ENCODE measurements at regions not wholly inside any gene's neighbourhood (a gene's known extent, or its start where the extent isn't known, plus 50 kb on each side); places are given as distances from the start of the nearest gene placed in this dataset.

- Histone ChIP-seq H3K4me3 (no peak overlapping the region), H3K4me1 (no peaks in the 10 kb centered on the region), H3K9me3 (no peaks in the 10 kb centered on the region), H3K4me2 (no peak overlapping the region), H3K27ac (no peak overlapping the region)
- POLR2A ChIA-PET, result no interaction called here
- ATAC-seq (no peak), DNase-seq (ENCODE audit: low read depth in 1 of 2, low spot score in 1 of 2) (no peak), FAIRE-seq (no peak)
- CTCF ChIA-PET, result no interaction called here
- 0% methylated on average over 5 of the region's 5 CpGs for WGBS (ENCODE audit: missing lambda C conversion rate)
- no peak for TF ChIP-seq ZC3H11A (IDR thresholded peaks at IDR 0.05)
- TF ChIP-seq ZNF302 (CRISPR knock-in tag; IDR thresholded peaks at IDR 0.05), result no peak
- TF ChIP-seq CBX2 (IDR thresholded peaks at IDR 0.05; ENCODE audit: borderline replicate concordance, low read depth), result no peak
- no peak for TF ChIP-seq USF2 (IDR thresholded peaks at IDR 0.05)
- TF ChIP-seq RAD21 (conservative IDR thresholded peaks at IDR 0.05 in 1 of 2, IDR thresholded peaks at IDR 0.05 in 1 of 2), result no peak
- TF ChIP-seq CTCF (IDR thresholded peaks at IDR 0.05), result no peak
- no peak for TF ChIP-seq HOXB13 (CRISPR knock-in tag; IDR thresholded peaks at IDR 0.05; ENCODE audit: low read depth)
- TF ChIP-seq NPAS2 (CRISPR knock-in tag; IDR thresholded peaks at IDR 0.05; ENCODE audit: borderline replicate concordance), result no peak
- TF ChIP-seq FOSL2 (IDR thresholded peaks at IDR 0.05), result no peak
- TF ChIP-seq FOSL2 (CRISPR knock-in tag; IDR thresholded peaks at IDR 0.05), result no peak
- no peak for TF ChIP-seq RARB (CRISPR knock-in tag; IDR thresholded peaks at IDR 0.05)
- no peak for TF ChIP-seq FOSB (CRISPR knock-in tag; IDR thresholded peaks at IDR 0.05)
- no peak for TF ChIP-seq ATOH8 (CRISPR knock-in tag; IDR thresholded peaks at IDR 0.05; ENCODE audit: low read depth)
- TF ChIP-seq JUNB (IDR thresholded peaks at IDR 0.05), result no peak
- TF ChIP-seq ELK1 (IDR thresholded peaks at IDR 0.05; ENCODE audit: low read depth, low read length), result no peak
- no peak for TF ChIP-seq HOXB5 (CRISPR knock-in tag; IDR thresholded peaks at IDR 0.05)
- TF ChIP-seq MAX (IDR thresholded peaks at IDR 0.05), result no peak
- no peak for TF ChIP-seq NFE2L2 (conservative IDR thresholded peaks at IDR 0.05; ENCODE audit: low read length)
- TF ChIP-seq EP300 (IDR thresholded peaks at IDR 0.05), result no peak
Observed at GRCh38 chr1:110731529-110731928, 56.8 kb upstream of the KCNA3 start.

GRCh38 chr1:110728388-110729001, 53.8 kb upstream of the KCNA3 start:
- FAIRE-seq, result no peak
- POLR2A ChIA-PET, result no interaction called here
- H3K4me1 ChIP-seq, result no peaks in the 10 kb centered on the region
- no peak overlapping the region for H3K27ac ChIP-seq
- no peak for DNase-seq (ENCODE audit: low read depth in 1 of 2, low spot score in 1 of 2)
- no peaks in the 10 kb centered on the region for H3K9me3 ChIP-seq
- no peak for ATAC-seq
- CTCF ChIA-PET, result interaction anchor here (1.5 kb wide), 1 partner anchor 22 kb away, joined by 3 read pairs; no protein-coding TSS in a partner anchor
- WGBS (ENCODE audit: missing lambda C conversion rate), result 0% methylated on average over 4 of the region's 4 CpGs
- no peak overlapping the region for H3K4me3 ChIP-seq
- no peak overlapping the region for H3K4me2 ChIP-seq
- no peak for TF ChIP-seq FOSB (CRISPR knock-in tag; IDR thresholded peaks at IDR 0.05)
- TF ChIP-seq USF2 (IDR thresholded peaks at IDR 0.05), result no peak
- TF ChIP-seq MAFK (IDR thresholded peaks at IDR 0.05; ENCODE audit: partially characterized antibody), result no peak
- no peak for TF ChIP-seq TFCP2L1 (CRISPR knock-in tag; IDR thresholded peaks at IDR 0.05)
- no peak for TF ChIP-seq BHLHE40 (IDR thresholded peaks at IDR 0.05; ENCODE audit: low read depth, low read length)
- no peak for TF ChIP-seq HES2 (IDR thresholded peaks at IDR 0.05)
- TF ChIP-seq EHMT2 (IDR thresholded peaks at IDR 0.05; ENCODE audit: low read depth), result no peak
- no peak for TF ChIP-seq REST (IDR thresholded peaks at IDR 0.05)
- TF ChIP-seq BCL3 (IDR thresholded peaks at IDR 0.05), result no peak

Measured in A549 (cell line).